Neural cell (in vitro differentiated cells): ENCODE measurements at regions not wholly inside any gene's neighbourhood (a gene's known extent, or its start where the extent isn't known, plus 50 kb on each side); places are given as distances from the start of the nearest gene placed in this dataset.

Experiments used
- H2AFZ ChIP-seq: fragments of 200-600, 300-800 bp; sonication (generic), shearing (Covaris generic); 2 replicates; pipeline ENCODE4 v1.6.0; 2014; ENCODE audit warnings: low read depth, mild to moderate bottlenecking, antibody characterized with exemption, low read length, moderate library complexity
- H3F3A ChIP-seq: fragments of 200-600 bp; shearing (Covaris generic); 2 replicates; pipeline ENCODE4 v1.6.1; 2016; ENCODE audit warnings: mild to moderate bottlenecking, moderate library complexity, mixed read lengths, antibody characterized with exemption, low read length; ENCODE audit not compliant: insufficient read depth, poor library complexity, severe bottlenecking
- H3K27ac ChIP-seq: fragments of 200-600, 300-800 bp; sonication (generic), shearing (Covaris generic); 2 replicates; pipeline ENCODE4 v1.5.1; 2014; ENCODE audit warnings: mild to moderate bottlenecking, low read length, moderate library complexity
- H3K27me3 ChIP-seq: fragments of 300-800, 200-600 bp; sonication (generic), shearing (Covaris generic); 2 replicates; pipeline ENCODE4 v1.6.0; 2014; ENCODE audit warnings: mild to moderate bottlenecking, low read depth, low read length, moderate library complexity; ENCODE audit not compliant: insufficient read depth
- H3K36me3 ChIP-seq: fragments of 300-800, 200-600 bp; sonication (generic), shearing (Covaris generic); 2 replicates; pipeline ENCODE4 v1.5.1; 2014; ENCODE audit warnings: mild to moderate bottlenecking, antibody characterized with exemption, low read length, moderate library complexity; ENCODE audit not compliant: insufficient read depth
- H3K4me2 ChIP-seq: fragments of 300-800, 200-600 bp; sonication (generic), shearing (Covaris generic); 2 replicates; pipeline ENCODE4 v1.6.0; 2014; ENCODE audit warnings: mild to moderate bottlenecking, low read length
- H3K4me3 ChIP-seq: fragments of 300-800, 200-600 bp; sonication (generic), shearing (Covaris generic); 2 replicates; pipeline ENCODE4 v1.5.1; 2014; ENCODE audit warnings: mild to moderate bottlenecking, low read length, moderate library complexity
- H3K79me2 ChIP-seq: fragments of 200-600 bp; shearing (Covaris generic); replicated peaks from 2 replicates; pipeline ENCODE4 v1.6.0; 2014; ENCODE audit warnings: mild to moderate bottlenecking, low read length, moderate library complexity; ENCODE audit not compliant: insufficient read depth
- H3K9ac ChIP-seq: fragments of 300-800, 200-600 bp; sonication (generic), shearing (Covaris generic); 2 replicates; pipeline ENCODE4 v1.6.1; 2016; ENCODE audit warnings: mild to moderate bottlenecking, low read length, mixed read lengths
- H3K9me2 ChIP-seq: fragments of 200-600 bp; shearing (Covaris generic); 2 replicates; pipeline ENCODE4 v1.6.1; 2016; ENCODE audit warnings: mild to moderate bottlenecking, low read length, mixed read lengths; ENCODE audit not compliant: insufficient read depth
- H3K9me3 ChIP-seq: fragments of 200-600, 300-800 bp; sonication (generic), shearing (Covaris generic); 2 replicates; pipeline ENCODE4 v1.6.1; 2016; ENCODE audit warnings: mild to moderate bottlenecking, mixed run types, low read length, moderate library complexity, mixed read lengths
- H4K20me1 ChIP-seq: fragments of 200-600 bp; shearing (Covaris generic); 2 replicates; pipeline ENCODE4 v1.6.1; 2016; ENCODE audit warnings: mild to moderate bottlenecking, mixed run types; ENCODE audit not compliant: insufficient read depth
- EP300 ChIP-seq: fragments of 450-650 bp; conservative IDR thresholded peaks from 2 replicates; pipeline ENCODE4 v1.6.1; 2014; ENCODE audit warnings: antibody characterized with exemption, mild to moderate bottlenecking, moderate library complexity; ENCODE audit not compliant: poor library complexity, severe bottlenecking
- EZH2 ChIP-seq: fragments of 200-600, 300-800 bp; shearing (Covaris generic), sonication (generic); IDR thresholded peaks from 2 replicates; pipeline ENCODE4 v1.6.1; 2014; ENCODE audit warnings: antibody characterized with exemption, low read length, borderline replicate concordance, mild to moderate bottlenecking; ENCODE audit not compliant: insufficient read depth, poor library complexity, severe bottlenecking
- MXI1 ChIP-seq: fragments of 450-650 bp; conservative IDR thresholded peaks from 2 replicates; pipeline ENCODE4 v1.6.1; 2014; ENCODE audit warnings: antibody characterized with exemption, mild to moderate bottlenecking; ENCODE audit not compliant: poor library complexity, severe bottlenecking
- POLR2AphosphoS5 ChIP-seq: IDR thresholded peaks from 2 replicates; pipeline ENCODE4 v1.6.1; 2012
- RAD21 ChIP-seq: fragments of 450-650 bp; conservative IDR thresholded peaks from 2 replicates; pipeline ENCODE4 v1.6.1; 2014; ENCODE audit warnings: antibody characterized with exemption, mild to moderate bottlenecking, moderate library complexity
- SMC3 ChIP-seq: fragments of 450-650 bp; conservative IDR thresholded peaks from 2 replicates; pipeline ENCODE4 v1.6.1; 2014; ENCODE audit warnings: antibody characterized with exemption, mild to moderate bottlenecking, moderate library complexity; ENCODE audit not compliant: poor library complexity
- TAF1 ChIP-seq: IDR thresholded peaks from 2 replicates; pipeline ENCODE4 v1.6.1; 2012; ENCODE audit warnings: low read depth
- TF ChIP-seq, protein P1 (sequence below): fragments of 450-650 bp; IDR thresholded peaks from 2 replicates; pipeline ENCODE4 v1.5.1; 2014; ENCODE audit warnings: antibody characterized with exemption, mild to moderate bottlenecking, moderate library complexity; ENCODE audit not compliant: poor library complexity, severe bottlenecking
- TF ChIP-seq, protein P2 (sequence below): IDR thresholded peaks from 2 replicates; pipeline ENCODE4 v1.6.1; 2012; ENCODE audit warnings: borderline replicate concordance

DNA sequence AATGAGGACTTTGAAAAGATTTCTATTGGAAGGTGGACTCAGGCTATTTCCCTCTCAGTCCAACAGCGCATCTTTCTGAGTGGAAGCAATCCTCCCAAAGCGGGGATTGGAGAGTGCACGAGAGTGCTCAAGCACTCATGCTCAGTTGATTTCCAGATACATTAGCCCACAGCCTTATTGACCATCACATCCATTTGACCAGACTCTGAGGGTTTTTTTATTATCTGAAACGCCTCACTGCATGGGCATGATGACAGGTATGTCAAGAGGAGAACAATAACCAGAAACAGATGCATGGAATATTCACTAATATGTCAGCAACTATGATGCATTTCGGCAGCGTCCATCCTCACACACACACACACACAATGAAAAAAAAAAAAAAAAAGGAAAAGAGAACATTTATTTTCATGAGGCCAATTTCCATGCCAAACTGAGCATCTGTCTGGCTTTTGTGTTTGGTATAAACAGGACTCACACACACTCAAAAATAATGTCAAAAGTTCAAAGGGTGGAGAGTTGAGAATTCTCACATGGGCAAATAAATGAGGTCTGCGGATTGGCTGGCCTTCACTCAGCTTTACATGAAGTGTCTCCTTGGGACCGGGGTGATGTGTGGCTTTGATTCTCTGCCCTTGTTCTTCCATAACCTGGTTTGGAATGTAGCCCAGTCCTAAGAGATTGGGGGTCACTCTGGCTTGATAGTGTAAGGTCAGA, 371.6 kb downstream of the MCTP2 start:
- Histone ChIP-seq H3K9me3 (no peaks in the 10 kb centered on the region), H3F3A (no peaks in the 10 kb centered on the region), H3K9me2 (no peaks in the 10 kb centered on the region), H3K36me3 (no peaks in the 10 kb centered on the region), H3K79me2 (no peaks in the 10 kb centered on the region), H3K4me2 (no peak overlapping the region), H3K9ac (no peak overlapping the region), H3K27ac (no peak overlapping the region), H3K27me3 (no peaks in the 10 kb centered on the region), H3K4me3 (no peak overlapping the region), H2AFZ (no peak overlapping the region), H4K20me1 (no peaks in the 10 kb centered on the region)
- TF ChIP-seq SMC3: no peak
- no peak for TF ChIP-seq RAD21
- TF ChIP-seq, protein P1, sequence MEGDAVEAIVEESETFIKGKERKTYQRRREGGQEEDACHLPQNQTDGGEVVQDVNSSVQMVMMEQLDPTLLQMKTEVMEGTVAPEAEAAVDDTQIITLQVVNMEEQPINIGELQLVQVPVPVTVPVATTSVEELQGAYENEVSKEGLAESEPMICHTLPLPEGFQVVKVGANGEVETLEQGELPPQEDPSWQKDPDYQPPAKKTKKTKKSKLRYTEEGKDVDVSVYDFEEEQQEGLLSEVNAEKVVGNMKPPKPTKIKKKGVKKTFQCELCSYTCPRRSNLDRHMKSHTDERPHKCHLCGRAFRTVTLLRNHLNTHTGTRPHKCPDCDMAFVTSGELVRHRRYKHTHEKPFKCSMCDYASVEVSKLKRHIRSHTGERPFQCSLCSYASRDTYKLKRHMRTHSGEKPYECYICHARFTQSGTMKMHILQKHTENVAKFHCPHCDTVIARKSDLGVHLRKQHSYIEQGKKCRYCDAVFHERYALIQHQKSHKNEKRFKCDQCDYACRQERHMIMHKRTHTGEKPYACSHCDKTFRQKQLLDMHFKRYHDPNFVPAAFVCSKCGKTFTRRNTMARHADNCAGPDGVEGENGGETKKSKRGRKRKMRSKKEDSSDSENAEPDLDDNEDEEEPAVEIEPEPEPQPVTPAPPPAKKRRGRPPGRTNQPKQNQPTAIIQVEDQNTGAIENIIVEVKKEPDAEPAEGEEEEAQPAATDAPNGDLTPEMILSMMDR: no peak
- no peak for TF ChIP-seq EP300
- TF ChIP-seq POLR2AphosphoS5: peak; percentile 10
- no peak for TF ChIP-seq MXI1

DNA sequence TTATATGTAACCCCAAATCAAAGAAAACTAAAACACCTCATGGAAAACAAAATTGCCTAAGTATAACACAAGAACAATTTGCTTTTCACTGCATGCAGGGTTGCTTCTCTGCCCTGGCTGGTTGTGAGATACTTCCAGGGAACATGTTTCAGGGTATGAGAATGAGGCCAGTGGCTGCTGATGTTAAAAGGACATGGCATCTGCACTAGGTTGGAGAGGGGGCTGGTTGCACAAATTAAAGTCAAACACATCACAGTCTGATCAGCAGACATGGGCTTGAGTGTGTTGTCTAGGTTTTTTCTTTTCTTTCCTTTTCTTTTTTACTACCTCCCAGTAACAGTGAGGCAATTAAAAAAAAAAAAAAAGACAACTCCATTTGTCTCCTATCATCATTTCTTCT, 374.9 kb downstream of the MCTP2 start:
- Histone ChIP-seq H2AFZ (no peak overlapping the region), H3F3A (no peaks in the 10 kb centered on the region), H3K9me3 (no peaks in the 10 kb centered on the region), H3K27ac (no peak overlapping the region), H3K9ac (no peak overlapping the region), H3K79me2 (no peaks in the 10 kb centered on the region), H4K20me1 (no peaks in the 10 kb centered on the region), H3K4me3 (no peak overlapping the region), H3K27me3 (no peaks in the 10 kb centered on the region), H3K36me3 (no peaks in the 10 kb centered on the region), H3K4me2 (no peak overlapping the region), H3K9me2 (no peaks in the 10 kb centered on the region)
- TF ChIP-seq EP300 (no peak), RAD21 (no peak)
- TF ChIP-seq, protein P2, sequence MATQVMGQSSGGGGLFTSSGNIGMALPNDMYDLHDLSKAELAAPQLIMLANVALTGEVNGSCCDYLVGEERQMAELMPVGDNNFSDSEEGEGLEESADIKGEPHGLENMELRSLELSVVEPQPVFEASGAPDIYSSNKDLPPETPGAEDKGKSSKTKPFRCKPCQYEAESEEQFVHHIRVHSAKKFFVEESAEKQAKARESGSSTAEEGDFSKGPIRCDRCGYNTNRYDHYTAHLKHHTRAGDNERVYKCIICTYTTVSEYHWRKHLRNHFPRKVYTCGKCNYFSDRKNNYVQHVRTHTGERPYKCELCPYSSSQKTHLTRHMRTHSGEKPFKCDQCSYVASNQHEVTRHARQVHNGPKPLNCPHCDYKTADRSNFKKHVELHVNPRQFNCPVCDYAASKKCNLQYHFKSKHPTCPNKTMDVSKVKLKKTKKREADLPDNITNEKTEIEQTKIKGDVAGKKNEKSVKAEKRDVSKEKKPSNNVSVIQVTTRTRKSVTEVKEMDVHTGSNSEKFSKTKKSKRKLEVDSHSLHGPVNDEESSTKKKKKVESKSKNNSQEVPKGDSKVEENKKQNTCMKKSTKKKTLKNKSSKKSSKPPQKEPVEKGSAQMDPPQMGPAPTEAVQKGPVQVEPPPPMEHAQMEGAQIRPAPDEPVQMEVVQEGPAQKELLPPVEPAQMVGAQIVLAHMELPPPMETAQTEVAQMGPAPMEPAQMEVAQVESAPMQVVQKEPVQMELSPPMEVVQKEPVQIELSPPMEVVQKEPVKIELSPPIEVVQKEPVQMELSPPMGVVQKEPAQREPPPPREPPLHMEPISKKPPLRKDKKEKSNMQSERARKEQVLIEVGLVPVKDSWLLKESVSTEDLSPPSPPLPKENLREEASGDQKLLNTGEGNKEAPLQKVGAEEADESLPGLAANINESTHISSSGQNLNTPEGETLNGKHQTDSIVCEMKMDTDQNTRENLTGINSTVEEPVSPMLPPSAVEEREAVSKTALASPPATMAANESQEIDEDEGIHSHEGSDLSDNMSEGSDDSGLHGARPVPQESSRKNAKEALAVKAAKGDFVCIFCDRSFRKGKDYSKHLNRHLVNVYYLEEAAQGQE: no peak

DNA sequence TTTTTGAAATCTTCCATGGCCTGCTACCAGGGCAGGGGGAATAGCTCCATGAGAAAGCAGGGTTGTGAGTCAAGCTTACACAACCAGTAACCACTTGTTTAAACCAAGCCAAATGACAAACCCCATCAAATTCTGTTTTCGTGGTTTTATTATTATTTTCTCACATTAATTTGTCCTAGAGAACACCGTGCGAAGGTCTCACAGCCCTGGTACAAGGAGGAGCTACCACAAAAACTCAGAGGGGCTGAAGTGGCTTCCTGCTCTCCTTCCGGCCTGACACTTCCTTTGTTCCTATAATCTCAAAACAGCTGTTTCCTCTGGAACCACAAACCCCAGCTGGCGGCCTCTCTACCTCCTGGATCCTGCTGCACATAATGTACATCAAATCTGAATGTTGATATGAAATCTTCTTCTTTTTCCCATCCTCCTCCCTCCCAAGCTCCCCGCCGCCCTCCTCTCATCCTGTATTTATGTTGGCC, 375.9 kb downstream of the MCTP2 start:
- no peak overlapping the region for H3K27ac ChIP-seq
- no peaks in the 10 kb centered on the region for H3K9me3 ChIP-seq
- TF ChIP-seq SMC3 (no peak), RAD21 (no peak), MXI1 (no peak), EZH2 (no peak), TAF1 (no peak), EP300 (no peak), POLR2AphosphoS5 (no peak)
- TF ChIP-seq, protein P2: no peak
- TF ChIP-seq, protein P1: no peak
- no peaks in the 10 kb centered on the region for H3K27me3 ChIP-seq
- H3K9ac ChIP-seq: no peak overlapping the region
- no peaks in the 10 kb centered on the region for H3K79me2 ChIP-seq
- H3K9me2 ChIP-seq: no peaks in the 10 kb centered on the region
- no peak overlapping the region for H3K4me2 ChIP-seq
- no peaks in the 10 kb centered on the region for H3K36me3 ChIP-seq
- H3F3A ChIP-seq: no peaks in the 10 kb centered on the region
- no peaks in the 10 kb centered on the region for H4K20me1 ChIP-seq
- no peak overlapping the region for H3K4me3 ChIP-seq
- H2AFZ ChIP-seq: no peak overlapping the region
